Tibial nerve (tissue), 4 donors: ENCODE measurements at regions not wholly inside any gene's neighbourhood (a gene's known extent, or its start where the extent isn't known, plus 50 kb on each side); places are given as distances from the start of the nearest gene placed in this dataset.

Source experiments
- DNase-seq, 2 donors: peaks; one replicate each; pipeline ENCODE4 v3.0.0-alpha.2; 2019; ENCODE audit warnings: low spot score in 2 of 2
- H3K27ac ChIP-seq, 4 donors: fragments of 200-600 bp; sonication (generic) in 3 of 4; one replicate each; pipeline ENCODE4 v1.5.1; 2017 to 2019; ENCODE audit warnings: mild to moderate bottlenecking in 1 of 4
- H3K27me3 ChIP-seq, 2 donors: fragments of 200-600 bp; sonication (generic) in 1 of 2; one replicate each; pipeline versions ENCODE4 v1.5.1 to v1.6.0; 2017 to 2019
- H3K36me3 ChIP-seq, 3 donors: fragments of 200-600 bp; sonication (generic); one replicate each; pipeline ENCODE4 v1.5.1; 2018 to 2019
- H3K4me1 ChIP-seq, 4 donors: fragments of 200-600 bp; sonication (generic) in 3 of 4; one replicate each; pipeline ENCODE4 v1.5.1; 2017 to 2019
- H3K4me3 ChIP-seq, 4 donors: fragments of 200-600 bp; sonication (generic) in 3 of 4; one replicate each; pipeline ENCODE4 v1.5.1; 2017 to 2019; ENCODE audit warnings: mild to moderate bottlenecking in 1 of 4, moderate library complexity in 1 of 4
- H3K9me3 ChIP-seq, 4 donors: fragments of 200-600 bp; sonication (generic) in 3 of 4; one replicate each; pipeline ENCODE4 v1.5.1; 2017 to 2019
- CTCF ChIP-seq, 5 experiments: fragments of 200-600 bp in 3 of 5; fragments of 450-650 bp in 2 of 5; sonication (generic) in 3 of 5; IDR thresholded peaks; one replicate each; pipeline ENCODE4 v1.5.1; 2016 to 2019; ENCODE audit warnings: antibody characterized with exemption in 5 of 5, mild to moderate bottlenecking in 3 of 5, moderate library complexity in 2 of 5
- EP300 ChIP-seq, 2 donors: sonication (generic); formaldehyde crosslinking; IDR thresholded peaks; one replicate each; pipeline ENCODE4 v1.6.1; 2017; ENCODE audit warnings: antibody characterized with exemption in 2 of 2, mild to moderate bottlenecking in 1 of 2
- POLR2A ChIP-seq, 2 donors: fragments of 450-650 bp; IDR thresholded peaks; one replicate each; pipeline ENCODE4 v1.6.1; 2017; ENCODE audit warnings: antibody characterized with exemption in 2 of 2, mild to moderate bottlenecking in 2 of 2, moderate library complexity in 2 of 2
- WGBS, 2 donors: methylation state at CpG; one replicate each; pipeline ENCODE4 v1.1.5; 2018; 5-methylcytosine and 5-hydroxymethylcytosine counted together

DNA sequence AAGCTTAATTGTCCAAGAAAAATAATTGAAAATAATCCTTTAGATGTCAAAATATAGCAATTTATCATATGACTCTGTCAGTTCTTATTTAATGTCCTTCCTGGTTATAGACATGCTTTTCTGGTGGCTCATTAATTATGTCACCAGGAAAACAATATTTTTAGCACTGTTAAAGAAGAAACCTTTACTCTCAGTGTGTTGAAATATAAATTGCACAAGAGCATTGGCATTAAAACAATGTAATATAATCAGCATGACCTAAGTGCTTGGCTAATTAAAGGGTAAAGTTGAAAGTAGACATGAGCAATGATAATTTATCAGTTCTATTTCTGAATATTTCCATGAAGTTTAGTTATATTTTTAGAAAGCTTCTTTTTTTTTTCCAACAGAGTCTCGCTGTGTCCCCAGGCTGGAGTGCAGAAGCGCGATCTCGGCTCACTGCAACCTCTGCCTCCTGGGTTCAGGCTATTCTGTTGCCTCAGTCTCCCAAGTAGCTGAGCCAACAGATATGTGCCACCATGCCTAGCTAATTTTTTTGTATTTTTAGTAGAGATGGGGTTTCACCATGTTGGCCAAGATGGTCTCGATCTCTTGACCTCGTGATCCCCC is 232.3 kb downstream of the JRKL start:
- TF ChIP-seq EP300 (IDR thresholded peaks at IDR 0.05) (no peak), CTCF (IDR thresholded peaks at IDR 0.05) (no peak), POLR2A (IDR thresholded peaks at IDR 0.05) (no peak)

DNA sequence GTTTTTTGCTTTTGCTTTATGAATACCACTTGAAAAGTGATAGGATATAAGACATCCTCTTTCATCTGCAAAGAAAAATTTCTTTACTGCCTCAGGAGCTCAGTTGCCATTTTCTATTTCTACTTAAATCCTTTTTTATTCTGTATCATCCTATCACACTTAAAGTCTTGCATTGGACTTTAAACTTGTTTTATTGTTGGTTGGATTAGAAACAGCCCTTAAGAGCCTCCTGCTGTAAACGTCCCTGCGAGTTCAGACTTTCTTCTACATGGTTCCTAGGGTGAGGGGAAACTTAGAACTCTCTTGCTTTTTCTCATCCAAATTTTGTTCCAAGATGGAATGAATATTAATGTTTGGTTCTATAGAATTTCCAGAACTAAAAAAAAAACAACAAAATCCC is 234.3 kb downstream of the JRKL start:
- Histone ChIP-seq H3K36me3 (no peaks in the 10 kb centered on the region), H3K27me3 (no peaks in the 10 kb centered on the region), H3K27ac (no peak overlapping the region), H3K4me1 (no peaks in the 10 kb centered on the region), H3K9me3 (peaks cover 0 to 11% (median 0%) of the 10 kb centered on the region in 4 donors), H3K4me3 (no peak overlapping the region)
- 53 to 74% methylated on average over 2 of the region's 2 CpGs for WGBS, 2 donors
- no peak for DNase-seq
- no peak for TF ChIP-seq EP300 (IDR thresholded peaks at IDR 0.05)
- no peak for TF ChIP-seq POLR2A (IDR thresholded peaks at IDR 0.05)
- no peak for TF ChIP-seq CTCF (IDR thresholded peaks at IDR 0.05)

More for the DNA sequence above, 232.3 kb downstream of the JRKL start:
- no peak overlapping the region for H3K4me3 ChIP-seq
- H3K27me3 ChIP-seq = no peaks in the 10 kb centered on the region
- no peak for DNase-seq
- no peaks in the 10 kb centered on the region for H3K36me3 ChIP-seq
- WGBS, 2 donors = 90 to 93% methylated on average over 6 of the region's 6 CpGs
- H3K9me3 ChIP-seq = peaks cover 0 to 11% (median 0%) of the 10 kb centered on the region in 4 donors
- no peak overlapping the region for H3K27ac ChIP-seq
- no peaks in the 10 kb centered on the region for H3K4me1 ChIP-seq

DNA sequence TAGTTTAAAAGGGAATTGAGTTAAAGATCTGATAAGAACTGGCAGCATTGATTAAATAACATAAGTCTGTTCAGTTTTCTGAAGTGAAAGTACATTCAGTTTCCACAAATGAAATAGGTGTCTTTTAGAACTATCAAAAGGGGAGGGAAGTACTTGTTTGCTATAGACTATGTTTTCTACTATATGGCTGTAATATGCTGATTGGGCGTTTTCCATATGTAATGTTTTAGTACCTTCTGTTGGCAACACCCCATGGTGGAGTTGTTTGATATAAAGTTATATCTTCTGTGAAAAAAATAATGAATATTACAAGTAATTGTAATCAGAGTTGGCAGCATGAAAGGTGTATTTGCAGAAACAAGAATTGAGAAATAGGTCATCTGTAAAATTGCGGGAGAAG is 237.6 kb downstream of the JRKL start:
- Histone ChIP-seq H3K36me3 (no peaks in the 10 kb centered on the region), H3K27me3 (no peaks in the 10 kb centered on the region), H3K4me3 (no peak overlapping the region), H3K4me1 (no peaks in the 10 kb centered on the region), H3K9me3 (peaks cover 0 to 11% (median 0%) of the 10 kb centered on the region in 4 donors), H3K27ac (no peak overlapping the region)
- no peak for DNase-seq
- 78 to 90% methylated on average over 2 of the region's 2 CpGs for WGBS, 2 donors
- TF ChIP-seq EP300 (IDR thresholded peaks at IDR 0.05) = no peak
- no peak for TF ChIP-seq POLR2A (IDR thresholded peaks at IDR 0.05)
- no peak for TF ChIP-seq CTCF (IDR thresholded peaks at IDR 0.05)

GRCh38 chr11:96635655-96636054 is 245.8 kb downstream of the JRKL start:
- Histone ChIP-seq H3K27me3 (no peaks in the 10 kb centered on the region), H3K27ac (no peak overlapping the region), H3K4me3 (no peak overlapping the region), H3K4me1 (no peaks in the 10 kb centered on the region), H3K36me3 (no peaks in the 10 kb centered on the region), H3K9me3 (peaks cover 0 to 12% (median 0%) of the 10 kb centered on the region in 4 donors)
- no peak for TF ChIP-seq EP300 (IDR thresholded peaks at IDR 0.05)
- no peak for TF ChIP-seq POLR2A (IDR thresholded peaks at IDR 0.05)
- no peak for TF ChIP-seq CTCF (IDR thresholded peaks at IDR 0.05)
- no peak for DNase-seq
- 90 to 94% methylated on average over 15 of the region's 15 CpGs for whole genome bisulfite sequencing, 2 donors

GRCh38 chr11:96641261-96641660 is 251.4 kb downstream of the JRKL start:
- no peak overlapping the region for H3K27ac ChIP-seq
- TF ChIP-seq EP300 (IDR thresholded peaks at IDR 0.05) (no peak), CTCF (IDR thresholded peaks at IDR 0.05) (no peak), POLR2A (IDR thresholded peaks at IDR 0.05) (no peak)
- DNase-seq = no peak
- no peaks in the 10 kb centered on the region for H3K36me3 ChIP-seq
- H3K27me3 ChIP-seq = no peaks in the 10 kb centered on the region
- no peaks in the 10 kb centered on the region for H3K4me1 ChIP-seq
- 67 to 76% methylated on average over 2 of the region's 2 CpGs for WGBS, 2 donors
- H3K4me3 ChIP-seq = no peak overlapping the region
- peaks cover 0 to 10% (median 0%) of the 10 kb centered on the region in 4 donors for H3K9me3 ChIP-seq
